ENCODE measurements at regions not wholly inside any gene's neighbourhood (a gene's known extent, or its start where the extent isn't known, plus 50 kb on each side); places are given as distances from the start of the nearest gene placed in this dataset.
A peak's percentile ranks its signal among the peaks of the same experiment; 100 is the strongest.

DNA sequence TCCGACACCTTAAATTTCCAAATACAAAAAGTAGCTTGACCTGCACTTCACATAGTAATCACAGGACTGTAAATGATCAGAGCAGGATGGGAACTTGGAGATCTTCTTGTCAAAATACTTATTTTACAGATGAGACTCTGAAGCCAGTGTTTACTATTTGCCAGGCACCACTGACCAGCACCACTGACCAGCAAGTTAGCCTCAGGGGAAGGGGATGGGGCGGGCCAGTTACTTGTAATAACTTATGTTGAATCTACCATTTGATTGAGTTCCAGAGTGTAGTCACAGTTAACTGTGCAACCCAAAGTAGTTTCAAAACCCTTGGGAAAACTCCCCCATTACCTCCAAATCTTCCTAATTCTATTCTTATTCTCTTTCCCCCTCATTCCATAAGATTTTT is 278.4 kb downstream of the PCNX1 start:
- Mint-ChIP-seq H3K27ac (ENCODE audit: unreplicated experiment) (no peak overlapping the region), H3K4me3 (no peak overlapping the region), H3K27me3 (ENCODE audit: low read depth) (no peaks in the 10 kb centered on the region), H3K4me1 (peaks cover 21% of the 10 kb centered on the region), H3K36me3 (ENCODE audit: low read depth) (peaks cover 3% of the 10 kb centered on the region), H3K9me3 (peaks cover 3% of the 10 kb centered on the region)
- TF ChIP-seq, protein P1, sequence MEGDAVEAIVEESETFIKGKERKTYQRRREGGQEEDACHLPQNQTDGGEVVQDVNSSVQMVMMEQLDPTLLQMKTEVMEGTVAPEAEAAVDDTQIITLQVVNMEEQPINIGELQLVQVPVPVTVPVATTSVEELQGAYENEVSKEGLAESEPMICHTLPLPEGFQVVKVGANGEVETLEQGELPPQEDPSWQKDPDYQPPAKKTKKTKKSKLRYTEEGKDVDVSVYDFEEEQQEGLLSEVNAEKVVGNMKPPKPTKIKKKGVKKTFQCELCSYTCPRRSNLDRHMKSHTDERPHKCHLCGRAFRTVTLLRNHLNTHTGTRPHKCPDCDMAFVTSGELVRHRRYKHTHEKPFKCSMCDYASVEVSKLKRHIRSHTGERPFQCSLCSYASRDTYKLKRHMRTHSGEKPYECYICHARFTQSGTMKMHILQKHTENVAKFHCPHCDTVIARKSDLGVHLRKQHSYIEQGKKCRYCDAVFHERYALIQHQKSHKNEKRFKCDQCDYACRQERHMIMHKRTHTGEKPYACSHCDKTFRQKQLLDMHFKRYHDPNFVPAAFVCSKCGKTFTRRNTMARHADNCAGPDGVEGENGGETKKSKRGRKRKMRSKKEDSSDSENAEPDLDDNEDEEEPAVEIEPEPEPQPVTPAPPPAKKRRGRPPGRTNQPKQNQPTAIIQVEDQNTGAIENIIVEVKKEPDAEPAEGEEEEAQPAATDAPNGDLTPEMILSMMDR (conservative IDR thresholded peaks at IDR 0.05): no peak
- no peak for DNase-seq (ENCODE audit: low read depth, low spot score)

DNA sequence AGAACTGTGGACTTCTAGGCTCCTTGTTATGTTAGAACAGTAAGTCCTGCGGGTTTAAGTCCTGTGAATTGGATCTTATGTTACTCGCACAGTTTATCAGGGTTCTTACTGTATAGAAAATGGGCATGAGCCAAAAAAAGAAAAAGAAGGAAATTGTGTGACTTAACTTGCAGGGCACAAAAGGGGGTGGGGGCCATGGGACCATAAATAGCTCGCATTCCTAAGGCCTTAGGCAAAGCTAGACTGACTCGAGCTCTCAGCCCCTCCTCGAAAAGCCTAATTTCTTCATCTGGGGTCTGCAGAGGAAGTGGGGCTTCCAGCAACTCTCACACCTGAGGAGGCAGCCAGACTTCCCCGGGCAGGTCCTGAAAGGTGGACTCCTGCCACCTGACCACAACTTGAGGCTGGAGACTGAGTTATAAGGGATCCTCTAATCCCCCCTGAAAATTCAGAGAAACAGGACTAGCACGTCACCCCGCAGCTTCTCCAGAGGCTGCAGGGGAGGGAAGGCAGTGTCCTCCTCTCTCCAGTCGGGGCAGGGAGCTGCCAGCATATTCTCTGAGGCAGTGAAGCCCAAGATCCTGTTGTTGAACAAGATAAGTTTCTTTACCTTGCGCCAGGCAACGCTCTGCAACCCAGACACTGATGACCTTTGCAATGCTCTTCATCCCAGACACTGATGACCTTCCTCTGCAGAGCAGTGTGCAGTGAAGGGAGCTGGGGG is 280.5 kb downstream of the PCNX1 start:
- peaks cover 3% of the 10 kb centered on the region for H3K9me3 Mint-ChIP-seq
- H3K36me3 Mint-ChIP-seq (ENCODE audit: low read depth): peaks cover 3% of the 10 kb centered on the region
- H3K4me1 Mint-ChIP-seq: peaks cover 26% of the 10 kb centered on the region
- no peak overlapping the region for H3K4me3 Mint-ChIP-seq
- peak overlapping the region; percentile 37 for H3K27ac Mint-ChIP-seq (ENCODE audit: unreplicated experiment)
- DNase-seq (ENCODE audit: low read depth, low spot score): no peak
- H3K27me3 Mint-ChIP-seq (ENCODE audit: low read depth): no peaks in the 10 kb centered on the region
- TF ChIP-seq, protein P1 (conservative IDR thresholded peaks at IDR 0.05): no peak

DNA sequence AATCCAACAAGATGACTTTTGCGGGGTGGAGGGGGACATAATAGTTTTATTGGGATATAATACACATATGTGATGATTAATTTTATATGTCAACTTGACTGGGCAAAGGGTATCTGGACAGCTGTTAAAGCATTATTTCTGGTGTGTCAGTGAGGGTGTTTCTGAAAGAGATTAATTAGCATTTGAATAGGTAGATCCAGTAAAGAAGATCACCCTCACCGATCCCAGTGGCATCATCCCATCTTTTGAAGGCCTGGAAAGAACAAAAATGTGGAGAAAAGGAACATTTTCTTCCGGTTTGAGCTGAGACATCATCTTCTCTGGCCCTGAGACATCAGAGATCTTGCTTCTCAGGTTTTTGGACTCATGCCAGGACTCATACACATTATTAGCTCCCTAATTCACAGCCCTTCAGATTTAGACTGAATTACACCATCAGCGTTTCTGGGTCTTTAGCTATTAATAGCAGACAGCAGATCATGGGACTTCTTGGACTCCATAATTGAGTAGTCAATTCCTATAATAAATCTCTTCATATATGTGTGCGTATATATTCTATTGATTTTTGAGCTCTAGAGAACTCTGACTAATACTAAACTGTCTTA is 283.6 kb downstream of the PCNX1 start:
- H3K4me1 Mint-ChIP-seq: peaks cover 26% of the 10 kb centered on the region
- no peak overlapping the region for H3K27ac Mint-ChIP-seq (ENCODE audit: unreplicated experiment)
- peaks cover 3% of the 10 kb centered on the region for H3K9me3 Mint-ChIP-seq
- H3K36me3 Mint-ChIP-seq (ENCODE audit: low read depth): peaks cover 3% of the 10 kb centered on the region
- TF ChIP-seq, protein P1 (conservative IDR thresholded peaks at IDR 0.05): no peak
- H3K4me3 Mint-ChIP-seq: no peak overlapping the region
- no peak for DNase-seq (ENCODE audit: low read depth, low spot score)
- H3K27me3 Mint-ChIP-seq (ENCODE audit: low read depth): no peaks in the 10 kb centered on the region

DNA sequence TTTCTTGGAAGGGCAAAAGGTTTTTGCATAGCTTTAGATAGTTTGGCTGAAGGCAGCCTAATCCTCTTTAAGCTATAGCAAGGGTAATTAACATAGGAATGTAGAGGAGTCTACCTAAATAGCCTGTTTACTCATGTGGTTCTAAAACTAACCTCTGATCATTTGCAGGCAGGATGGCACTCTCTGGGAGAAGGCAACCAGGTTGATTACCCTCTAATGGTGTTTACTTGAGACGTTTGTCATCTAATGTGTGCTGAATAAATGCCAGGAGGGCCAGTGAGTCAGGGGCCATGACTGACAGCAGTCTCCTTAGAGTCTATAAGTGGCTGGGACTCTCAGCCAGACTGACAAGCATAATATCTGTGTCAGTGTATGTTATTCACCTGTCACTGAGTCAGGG is 286.4 kb downstream of the PCNX1 start:
- H3K27me3 Mint-ChIP-seq (ENCODE audit: low read depth): no peaks in the 10 kb centered on the region
- H3K4me3 Mint-ChIP-seq: no peak overlapping the region
- TF ChIP-seq, protein P1 (conservative IDR thresholded peaks at IDR 0.05): no peak
- no peak overlapping the region for H3K27ac Mint-ChIP-seq (ENCODE audit: unreplicated experiment)
- no peaks in the 10 kb centered on the region for H3K36me3 Mint-ChIP-seq (ENCODE audit: low read depth)
- no peaks in the 10 kb centered on the region for H3K9me3 Mint-ChIP-seq
- peaks cover 9% of the 10 kb centered on the region for H3K4me1 Mint-ChIP-seq
- DNase-seq (ENCODE audit: low read depth, low spot score): no peak

DNA sequence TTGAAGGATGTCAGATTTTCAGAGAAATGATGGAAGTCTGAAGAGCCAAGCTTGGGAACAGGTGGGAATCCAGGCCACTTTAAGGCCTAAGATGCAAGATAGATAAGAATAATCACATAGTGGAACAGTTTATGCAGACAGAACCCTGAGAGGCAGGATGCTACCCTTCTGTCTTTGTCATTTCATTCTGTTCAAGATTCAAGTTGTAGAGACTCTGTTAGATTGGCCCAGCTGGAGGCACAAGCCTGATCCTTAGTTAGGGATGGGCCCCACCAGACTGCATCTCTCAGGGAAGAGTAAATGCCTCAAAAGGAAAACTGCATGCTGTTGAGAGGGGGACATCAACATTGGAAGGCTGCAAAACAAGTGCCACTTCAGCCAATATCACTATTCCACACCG is 287.0 kb downstream of the PCNX1 start:
- Mint-ChIP-seq H3K4me1 (peaks cover 9% of the 10 kb centered on the region), H3K27me3 (ENCODE audit: low read depth) (no peaks in the 10 kb centered on the region), H3K36me3 (ENCODE audit: low read depth) (no peaks in the 10 kb centered on the region), H3K4me3 (no peak overlapping the region), H3K27ac (ENCODE audit: unreplicated experiment) (no peak overlapping the region), H3K9me3 (no peaks in the 10 kb centered on the region)
- DNase-seq (ENCODE audit: low read depth, low spot score): no peak
- TF ChIP-seq, protein P1 (conservative IDR thresholded peaks at IDR 0.05): no peak

Measured in neural crest cell (in vitro differentiated cells).